ENCODE measurements at regions not wholly inside any gene's neighbourhood (a gene's known extent, or its start where the extent isn't known, plus 50 kb on each side); places are given as distances from the start of the nearest gene placed in this dataset.

DNA sequence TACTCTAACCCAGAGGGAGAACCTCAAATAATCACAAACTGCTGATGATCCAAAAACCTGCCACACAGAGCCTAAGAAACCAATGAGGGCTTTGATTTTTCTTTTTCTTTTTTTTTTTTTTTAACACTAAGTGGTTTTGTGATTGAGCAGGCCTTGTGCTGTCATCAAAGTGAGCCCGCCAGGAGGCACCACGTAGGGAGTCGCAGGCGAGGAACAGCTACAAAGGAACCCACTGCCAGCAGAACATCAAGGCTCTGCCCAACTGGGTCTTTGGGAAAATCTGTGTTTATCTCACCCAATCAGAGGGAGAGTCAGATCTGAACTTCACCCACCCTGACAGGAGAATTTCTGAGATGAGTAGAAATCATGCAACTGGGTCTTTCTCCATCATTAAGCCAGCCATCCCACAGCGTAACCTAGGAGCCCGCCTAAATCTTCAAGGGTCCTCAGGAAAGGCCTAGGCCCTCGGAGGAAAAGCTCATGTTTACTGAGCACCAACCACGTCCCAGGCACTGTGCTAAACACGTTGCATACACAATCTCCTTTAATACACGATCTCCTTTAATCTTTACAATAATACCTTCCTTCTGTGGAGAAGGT, 126.9 kb upstream of the FSTL4 start:
- no peak overlapping the region for H3K4me3 ChIP-seq (ENCODE audit: low read length)
- H3K36me3 ChIP-seq (ENCODE audit: low read depth, low read length): no peaks in the 10 kb centered on the region
- no peaks in the 10 kb centered on the region for H3K9me3 ChIP-seq (ENCODE audit: low read length)
- ChIA-PET CTCF (no interaction called here), POLR2A (ENCODE audit: unreplicated experiment) (no interaction called here)
- H3F3A ChIP-seq (ENCODE audit: low read length, unreplicated experiment): peaks cover 6% of the 10 kb centered on the region
- BruUV-seq (replicated peaks): no TSS peak
- intact Hi-C loops (cut with micrococcal nuclease): no loop called here
- H3K4me1 ChIP-seq (ENCODE audit: insufficient read depth, low read length): peaks cover 29% of the 10 kb centered on the region
- no peak overlapping the region for H3K4me2 ChIP-seq (ENCODE audit: low read length)
- TF ChIP-seq CTCF (conservative IDR thresholded peaks at IDR 0.05; ENCODE audit: low read depth, low read length): no peak
- TF ChIP-seq EZH2phosphoT487 (IDR thresholded peaks at IDR 0.05; ENCODE audit: borderline replicate concordance, low read length): no peak
- TF ChIP-seq EZH2 (IDR thresholded peaks at IDR 0.05; ENCODE audit: low read length, unreplicated experiment): no peak
- H4K20me1 ChIP-seq (ENCODE audit: low read length): no peaks in the 10 kb centered on the region
- H3K9ac ChIP-seq (ENCODE audit: low read length): no peak overlapping the region
- DNase-seq (no peak), ATAC-seq (no peak)
- H3K27ac ChIP-seq (ENCODE audit: low read length): no peak overlapping the region
- H3K79me2 ChIP-seq (ENCODE audit: low read length): no peaks in the 10 kb centered on the region
- H2AFZ ChIP-seq (ENCODE audit: low read length): no peak overlapping the region
- H3K27me3 ChIP-seq (ENCODE audit: low read length): no peaks in the 10 kb centered on the region
- H3K9me2 ChIP-seq (replicated peaks; ENCODE audit: low read length): no peaks in the 10 kb centered on the region

GRCh38 chr5:133738271-133738670, 125.9 kb upstream of the FSTL4 start:
- Histone ChIP-seq H3K9me2 (replicated peaks; ENCODE audit: low read length) (no peaks in the 10 kb centered on the region), H3K9ac (ENCODE audit: low read length) (no peak overlapping the region), H3K36me3 (ENCODE audit: low read depth, low read length) (no peaks in the 10 kb centered on the region), H2AFZ (ENCODE audit: low read length) (no peak overlapping the region), H3F3A (ENCODE audit: low read length, unreplicated experiment) (peaks cover 6% of the 10 kb centered on the region), H3K79me2 (ENCODE audit: low read length) (no peaks in the 10 kb centered on the region), H3K9me3 (ENCODE audit: low read length) (no peaks in the 10 kb centered on the region), H3K27ac (ENCODE audit: low read length) (no peak overlapping the region), H3K4me3 (ENCODE audit: low read length) (no peak overlapping the region), H3K4me1 (ENCODE audit: insufficient read depth, low read length) (peaks cover 29% of the 10 kb centered on the region), H4K20me1 (ENCODE audit: low read length) (no peaks in the 10 kb centered on the region), H3K27me3 (ENCODE audit: low read length) (no peaks in the 10 kb centered on the region), H3K4me2 (ENCODE audit: low read length) (no peak overlapping the region)
- BruUV-seq (replicated peaks): no TSS peak
- ChIA-PET CTCF (no interaction called here), POLR2A (ENCODE audit: unreplicated experiment) (no interaction called here)
- ATAC-seq: no peak
- no peak for TF ChIP-seq CTCF (conservative IDR thresholded peaks at IDR 0.05; ENCODE audit: low read depth, low read length)
- TF ChIP-seq EZH2phosphoT487 (IDR thresholded peaks at IDR 0.05; ENCODE audit: borderline replicate concordance, low read length): no peak
- TF ChIP-seq EZH2 (IDR thresholded peaks at IDR 0.05; ENCODE audit: low read length, unreplicated experiment): no peak
- intact Hi-C loops (cut with micrococcal nuclease): no loop called here
- DNase-seq: peak; percentile 27

DNA sequence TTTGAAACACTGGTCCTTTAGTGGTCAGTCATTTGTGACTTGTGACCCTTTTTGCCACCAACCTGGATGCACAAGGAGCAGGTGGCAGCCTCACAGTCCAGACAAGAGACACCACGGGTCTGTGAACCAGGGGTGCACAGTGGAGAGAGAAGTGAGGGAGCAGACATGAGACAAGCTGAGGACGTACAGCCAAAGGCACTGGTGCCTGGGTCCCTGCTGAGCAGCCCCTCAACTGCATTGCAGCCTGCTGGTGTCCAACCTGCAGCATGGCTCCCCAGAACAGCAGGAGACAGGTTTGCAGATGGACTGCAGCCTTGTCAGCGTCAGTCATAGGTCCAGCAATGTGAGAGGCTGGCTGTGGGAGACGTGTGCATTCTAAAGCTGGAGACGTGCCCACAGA, 124.2 kb upstream of the FSTL4 start:
- no peaks in the 10 kb centered on the region for H3K9me3 ChIP-seq (ENCODE audit: low read length)
- peaks cover 6% of the 10 kb centered on the region for H3F3A ChIP-seq (ENCODE audit: low read length, unreplicated experiment)
- no peak for DNase-seq
- H3K79me2 ChIP-seq (ENCODE audit: low read length): no peaks in the 10 kb centered on the region
- peak overlapping the region; percentile 77; the same call in 1 of the 2 replicates for H3K27ac ChIP-seq (ENCODE audit: low read length)
- ATAC-seq: no peak
- ChIA-PET CTCF (no interaction called here), POLR2A (ENCODE audit: unreplicated experiment) (no interaction called here)
- TF ChIP-seq CTCF (conservative IDR thresholded peaks at IDR 0.05; ENCODE audit: low read depth, low read length) (no peak), EZH2phosphoT487 (IDR thresholded peaks at IDR 0.05; ENCODE audit: borderline replicate concordance, low read length) (no peak), EZH2 (IDR thresholded peaks at IDR 0.05; ENCODE audit: low read length, unreplicated experiment) (no peak)
- no TSS peak for BruUV-seq (replicated peaks)
- H3K4me1 ChIP-seq (ENCODE audit: insufficient read depth, low read length): peaks cover 29% of the 10 kb centered on the region
- intact Hi-C loops (cut with micrococcal nuclease): no loop called here
- no peak overlapping the region for H3K9ac ChIP-seq (ENCODE audit: low read length)
- H3K9me2 ChIP-seq (replicated peaks; ENCODE audit: low read length): no peaks in the 10 kb centered on the region
- H3K4me3 ChIP-seq (ENCODE audit: low read length): no peak overlapping the region
- no peak overlapping the region for H3K4me2 ChIP-seq (ENCODE audit: low read length)
- H4K20me1 ChIP-seq (ENCODE audit: low read length): no peaks in the 10 kb centered on the region
- H3K36me3 ChIP-seq (ENCODE audit: low read depth, low read length): no peaks in the 10 kb centered on the region
- no peaks in the 10 kb centered on the region for H3K27me3 ChIP-seq (ENCODE audit: low read length)
- H2AFZ ChIP-seq (ENCODE audit: low read length): no peak overlapping the region

Measured in PC-3 (cell line).